OCI-LY7 (cell line): ENCODE measurements at regions not wholly inside any gene's neighbourhood (a gene's known extent, or its start where the extent isn't known, plus 50 kb on each side); places are given as distances from the start of the nearest gene placed in this dataset.

Experiments used
- BruUV-seq: library from RNA; stranded (reverse); fragments of 400-500 nt; replicated peaks from 2 replicates; lab custom pipeline; 2021; lab: Mats Ljungman, UMichigan
- CTCF ChIA-PET: fragments of 300-600 bp; sonication (Branson Sonifier 250); formaldehyde crosslinking; loops from one replicate; lab custom pipeline; 2022; ENCODE audit warnings: antibody characterized with exemption; ENCODE audit not compliant: unreplicated experiment; lab: Charles Lee
- POLR2A ChIA-PET: fragments of 300-600 bp; sonication (Branson Sonifier 250); formaldehyde crosslinking; loops from one replicate; lab custom pipeline; 2022; ENCODE audit warnings: antibody characterized with exemption; lab: Charles Lee
- DNase-seq: peaks from one replicate; pipeline ENCODE4 v3.0.0-alpha.2; 2015; ENCODE audit warnings: low spot score
- H2AFZ ChIP-seq: fragments of 200-600 bp; sonication (generic), shearing (Covaris generic); 2 replicates; pipeline ENCODE4 v1.6.1; 2014; ENCODE audit warnings: mild to moderate bottlenecking, antibody characterized with exemption, low read length, moderate library complexity
- H3K27ac ChIP-seq: fragments of 200-600 bp; sonication (generic); 2 replicates; pipeline ENCODE4 v1.5.1; 2014; ENCODE audit warnings: mixed run types, low read depth, mild to moderate bottlenecking, moderate library complexity, low read length, inconsistent platforms; ENCODE audit not compliant: poor library complexity, severe bottlenecking
- H3K36me3 ChIP-seq: fragments of 200-600 bp; sonication (generic); 2 replicates; pipeline ENCODE4 v1.6.1; 2014; ENCODE audit warnings: mild to moderate bottlenecking, antibody characterized with exemption, low read length, moderate library complexity, mixed read lengths; ENCODE audit not compliant: insufficient read depth
- H3K4me1 ChIP-seq: fragments of 200-600 bp; sonication (generic); 2 replicates; pipeline ENCODE4 v1.5.1; 2014; ENCODE audit warnings: mild to moderate bottlenecking, low read length; ENCODE audit not compliant: insufficient read depth, poor library complexity, severe bottlenecking
- H3K4me2 ChIP-seq: fragments of 200-600 bp; sonication (generic); 2 replicates; pipeline ENCODE4 v1.6.1; 2014; ENCODE audit warnings: mild to moderate bottlenecking, low read length
- H3K4me3 ChIP-seq: fragments of 200-600 bp; sonication (generic); 2 replicates; pipeline ENCODE4 v1.5.1; 2014; ENCODE audit warnings: mild to moderate bottlenecking, low read depth, low read length; ENCODE audit not compliant: poor library complexity, severe bottlenecking
- H3K79me2 ChIP-seq: fragments of 200-600 bp; sonication (generic); 2 replicates; pipeline ENCODE4 v1.6.1; 2016; ENCODE audit warnings: low read depth, mild to moderate bottlenecking, low read length, moderate library complexity, mixed read lengths; ENCODE audit not compliant: insufficient read depth
- H3K9me2 ChIP-seq: fragments of 200-600 bp; sonication (generic); 2 replicates; pipeline ENCODE4 v1.6.1; 2016; ENCODE audit warnings: mild to moderate bottlenecking, low read length, mixed read lengths; ENCODE audit not compliant: insufficient read depth
- H3K9me3 ChIP-seq: fragments of 200-600 bp; sonication (generic); 2 replicates; pipeline ENCODE4 v1.6.1; 2014; ENCODE audit warnings: mild to moderate bottlenecking, mixed run types, low read length, mixed read lengths
- H4K20me1 ChIP-seq: fragments of 200-600 bp; sonication (generic); 2 replicates; pipeline ENCODE4 v1.6.1; 2014; ENCODE audit warnings: mild to moderate bottlenecking, antibody characterized with exemption, low read length, moderate library complexity, mixed read lengths; ENCODE audit not compliant: insufficient read depth
- EZH2phosphoT487 ChIP-seq: fragments of 200-600 bp; sonication (generic); IDR thresholded peaks from 2 replicates; pipeline ENCODE4 v1.6.1; 2018; ENCODE audit warnings: low read depth, borderline replicate concordance, mild to moderate bottlenecking, mixed run types, antibody characterized with exemption, low read length, moderate library complexity, mixed read lengths
- intact Hi-C: fragments of 100-400 bp; cut with micrococcal nuclease; formaldehyde crosslinking; loops from one replicate; pipeline ENCODE4 v1.10.0; 2022; ENCODE audit not compliant: unreplicated experiment
- TF ChIP-seq, protein P1 (sequence below): fragments of 200-600 bp; sonication (generic); conservative IDR thresholded peaks from 2 replicates; pipeline ENCODE4 v1.5.1; 2014; ENCODE audit warnings: mild to moderate bottlenecking, antibody characterized with exemption, low read length, moderate library complexity, mixed read lengths

DNA sequence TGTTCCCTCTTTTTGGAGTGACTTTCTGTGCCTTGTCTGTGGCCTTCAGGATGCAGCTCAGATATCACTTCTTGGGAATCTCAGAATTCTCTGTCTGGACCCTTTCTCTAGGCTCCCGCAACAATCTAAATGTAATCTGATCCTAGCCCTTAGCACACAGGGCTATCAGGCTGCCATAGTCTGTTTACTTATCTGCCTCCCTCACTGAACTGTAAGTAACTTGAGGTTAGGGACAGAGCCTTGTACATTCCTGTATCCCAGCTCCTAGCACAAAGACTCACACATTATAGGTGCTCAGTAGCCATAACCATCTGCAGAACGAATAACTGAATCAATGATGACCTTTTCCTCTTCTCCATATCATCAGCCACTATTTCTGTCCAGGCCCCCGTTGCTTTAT is 69.5 kb downstream of the RTL9 start:
- Histone ChIP-seq H3K27ac (no peak overlapping the region), H2AFZ (no peak overlapping the region), H3K36me3 (no peaks in the 10 kb centered on the region), H3K4me3 (no peak overlapping the region), H3K79me2 (no peaks in the 10 kb centered on the region), H4K20me1 (no peaks in the 10 kb centered on the region), H3K9me3 (no peaks in the 10 kb centered on the region), H3K9me2 (no peaks in the 10 kb centered on the region), H3K4me2 (no peak overlapping the region), H3K4me1 (no peaks in the 10 kb centered on the region)
- DNase-seq: no peak
- intact Hi-C loops: no loop called here
- POLR2A ChIA-PET: interaction anchor here (0.8 kb wide), 1 partner anchor 23 kb away, joined by 7 read pairs; no protein-coding TSS in a partner anchor
- TF ChIP-seq, protein P1, sequence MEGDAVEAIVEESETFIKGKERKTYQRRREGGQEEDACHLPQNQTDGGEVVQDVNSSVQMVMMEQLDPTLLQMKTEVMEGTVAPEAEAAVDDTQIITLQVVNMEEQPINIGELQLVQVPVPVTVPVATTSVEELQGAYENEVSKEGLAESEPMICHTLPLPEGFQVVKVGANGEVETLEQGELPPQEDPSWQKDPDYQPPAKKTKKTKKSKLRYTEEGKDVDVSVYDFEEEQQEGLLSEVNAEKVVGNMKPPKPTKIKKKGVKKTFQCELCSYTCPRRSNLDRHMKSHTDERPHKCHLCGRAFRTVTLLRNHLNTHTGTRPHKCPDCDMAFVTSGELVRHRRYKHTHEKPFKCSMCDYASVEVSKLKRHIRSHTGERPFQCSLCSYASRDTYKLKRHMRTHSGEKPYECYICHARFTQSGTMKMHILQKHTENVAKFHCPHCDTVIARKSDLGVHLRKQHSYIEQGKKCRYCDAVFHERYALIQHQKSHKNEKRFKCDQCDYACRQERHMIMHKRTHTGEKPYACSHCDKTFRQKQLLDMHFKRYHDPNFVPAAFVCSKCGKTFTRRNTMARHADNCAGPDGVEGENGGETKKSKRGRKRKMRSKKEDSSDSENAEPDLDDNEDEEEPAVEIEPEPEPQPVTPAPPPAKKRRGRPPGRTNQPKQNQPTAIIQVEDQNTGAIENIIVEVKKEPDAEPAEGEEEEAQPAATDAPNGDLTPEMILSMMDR: no peak
- TF ChIP-seq EZH2phosphoT487: no peak
- no TSS peak for BruUV-seq
- CTCF ChIA-PET: interaction anchor here (0.6 kb wide), 1 partner anchor 20 kb away, joined by 4 read pairs; no protein-coding TSS in a partner anchor

DNA sequence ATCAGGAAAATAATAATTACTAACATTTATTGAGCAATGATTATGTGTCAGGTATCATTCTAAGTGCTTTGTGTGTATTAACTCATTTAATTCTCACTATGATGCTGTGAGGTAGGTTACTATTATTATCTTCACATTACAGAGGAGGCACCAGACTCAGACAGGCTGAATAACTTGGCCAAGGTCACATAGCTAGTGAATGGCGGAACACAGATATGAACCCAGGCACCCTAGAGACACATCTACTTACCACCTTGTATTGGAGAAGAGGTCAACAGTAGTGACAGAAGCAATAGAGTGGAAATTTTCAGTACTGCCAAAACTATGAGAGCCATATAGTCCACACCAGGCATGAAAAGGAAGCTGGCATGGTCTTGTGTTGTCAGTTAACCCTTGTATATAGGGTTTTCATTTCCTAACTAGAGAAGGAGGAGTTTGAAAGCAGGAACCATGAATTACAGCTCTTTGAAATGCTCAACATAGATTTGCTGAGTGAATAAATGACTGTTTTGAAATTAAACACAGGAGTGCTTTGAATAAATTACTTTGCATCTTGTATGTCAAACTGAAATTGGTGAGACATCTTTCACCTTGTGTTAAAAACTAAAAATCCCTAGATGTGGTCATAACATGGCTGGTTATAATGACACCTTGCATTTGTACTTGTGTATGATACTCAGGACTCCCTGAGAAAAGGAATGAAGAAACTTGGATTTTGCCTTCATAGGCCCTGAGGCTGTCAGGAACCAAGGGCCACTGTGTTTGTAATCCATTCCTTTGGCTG is 71.8 kb downstream of the RTL9 start:
- Histone ChIP-seq H3K4me2 (no peak overlapping the region), H2AFZ (no peak overlapping the region), H3K27ac (no peak overlapping the region), H3K9me3 (no peaks in the 10 kb centered on the region), H3K4me1 (no peaks in the 10 kb centered on the region), H3K79me2 (no peaks in the 10 kb centered on the region), H3K4me3 (no peak overlapping the region), H3K36me3 (no peaks in the 10 kb centered on the region), H4K20me1 (no peaks in the 10 kb centered on the region), H3K9me2 (no peaks in the 10 kb centered on the region)
- CTCF ChIA-PET: no interaction called here
- POLR2A ChIA-PET: interaction anchor here (0.6 kb wide), 1 partner anchor 622 kb away, joined by 4 read pairs; no protein-coding TSS in a partner anchor
- intact Hi-C loops: no loop called here
- no peak for DNase-seq
- no peak for TF ChIP-seq EZH2phosphoT487
- TF ChIP-seq, protein P1: no peak
- no TSS peak for BruUV-seq
